T-cell (primary cell): ENCODE measurements at regions not wholly inside any gene's neighbourhood (a gene's known extent, or its start where the extent isn't known, plus 50 kb on each side); places are given as distances from the start of the nearest gene placed in this dataset.

Experiments
- ATAC-seq, 4 experiments: fragments of 200-7000 bp in 3 of 4; fragments of 150-1000 bp in 1 of 4; cut with Tn5 transposase; replicated peaks in 1 of 4; 1 replicate in 3 of 4; 2 replicates in 1 of 4; pipeline ENCODE4 v1.10.0; 2021; ENCODE audit warnings: moderate library complexity in 3 of 4, mild to moderate bottlenecking in 2 of 4, moderate number of reproducible peaks in 1 of 4
- CTCF ChIA-PET, 2 donors: fragments of 300-600 bp; sonication (Branson Sonifier 250); formaldehyde crosslinking; loops; one replicate each; lab custom pipeline; 2022; ENCODE audit warnings: antibody characterized with exemption in 2 of 2; lab: Charles Lee
- POLR2A ChIA-PET, 2 donors: fragments of 300-600 bp; sonication (Branson Sonifier 250); formaldehyde crosslinking; loops; one replicate each; lab custom pipeline; 2022; ENCODE audit warnings: antibody characterized with exemption in 2 of 2; lab: Charles Lee
- DNase-seq, 35 experiments: peaks; one replicate each; pipeline versions ENCODE4 v3.0.0 to v3.0.0-alpha.2; 2013 to 2023
- H3K27ac ChIP-seq: one replicate; pipeline ENCODE4 v1.5.1; 2013; ENCODE audit warnings: low read length
- H3K27me3 ChIP-seq, 2 experiments: replicated peaks in 1 of 2; 1 replicate in 1 of 2; 2 replicates in 1 of 2; pipeline versions ENCODE4 v1.6.1 to v1.7.0; 2013; ENCODE audit warnings: low read length in 1 of 2, mixed read lengths in 1 of 2; ENCODE audit not compliant: control insufficient read depth in 2 of 2, insufficient read depth in 2 of 2; ENCODE audit errors: extremely low read depth in 1 of 2
- H3K36me3 ChIP-seq, 2 donors: 1 replicate in 1 of 2; 2 replicates in 1 of 2; pipeline versions ENCODE4 v1.6.1 to v1.7.0; 2013; ENCODE audit warnings: low read length in 1 of 2; ENCODE audit not compliant: control insufficient read depth in 2 of 2, insufficient read depth in 1 of 2; ENCODE audit errors: extremely low read depth in 1 of 2
- H3K4me1 ChIP-seq, 2 experiments: 1 replicate in 1 of 2; 2 replicates in 1 of 2; pipeline versions ENCODE4 v1.6.1 to v1.7.0; 2013; ENCODE audit warnings: low read length in 2 of 2, mixed read lengths in 1 of 2; ENCODE audit not compliant: insufficient read depth in 2 of 2, control insufficient read depth in 1 of 2; ENCODE audit errors: extremely low read depth in 1 of 2
- H3K4me3 ChIP-seq, 2 donors: 1 replicate in 1 of 2; 2 replicates in 1 of 2; pipeline versions ENCODE4 v1.5.1 to v1.7.0; 2013; ENCODE audit warnings: mild to moderate bottlenecking in 2 of 2, low read length in 1 of 2, moderate library complexity in 1 of 2; ENCODE audit not compliant: control insufficient read depth in 1 of 2; ENCODE audit errors: extremely low read depth in 1 of 2
- H3K9me3 ChIP-seq: 2 replicates; pipeline ENCODE4 v1.7.0; 2013
- H3K27ac Mint-ChIP-seq, 2 donors: one replicate each; pipeline ENCODE4 v1.8.0; 2020 to 2021; ENCODE audit warnings: mild to moderate bottlenecking in 2 of 2, mixed read lengths in 2 of 2
- H3K27me3 Mint-ChIP-seq, 2 donors: one replicate each; pipeline ENCODE4 v1.8.0; 2021 to 2022; ENCODE audit warnings: mixed read lengths in 2 of 2
- H3K36me3 Mint-ChIP-seq: one replicate; pipeline ENCODE4 v1.8.0; 2021; ENCODE audit warnings: mixed read lengths
- H3K4me1 Mint-ChIP-seq, 3 donors: one replicate each; pipeline ENCODE4 v1.8.0; 2020 to 2022; ENCODE audit warnings: mixed read lengths in 3 of 3, mild to moderate bottlenecking in 1 of 3
- H3K4me3 Mint-ChIP-seq, 3 donors: one replicate each; pipeline ENCODE4 v1.8.0; 2020 to 2022; ENCODE audit warnings: mild to moderate bottlenecking in 3 of 3, mixed read lengths in 3 of 3, moderate library complexity in 3 of 3
- H3K9me3 Mint-ChIP-seq, 3 donors: one replicate each; pipeline ENCODE4 v1.8.0; 2020 to 2022; ENCODE audit warnings: mixed read lengths in 3 of 3
- WGBS: methylation state at CpG from one replicate; pipeline ENCODE4 v1.1.5; 2013; ENCODE audit warnings: missing lambda C conversion rate; ENCODE audit not compliant: insufficient coverage; 5-methylcytosine and 5-hydroxymethylcytosine counted together

- no peak for DNase-seq
- no peak overlapping the region for H3K27ac ChIP-seq
- Mint-ChIP-seq H3K4me1 (no peaks in the 10 kb centered on the region), H3K27ac (no peak overlapping the region), H3K36me3 (no peaks in the 10 kb centered on the region), H3K9me3 (peaks cover 0 to 10% (median 8%) of the 10 kb centered on the region in 3 donors), H3K4me3 (no peak overlapping the region), H3K27me3 (peaks cover 2 to 10% of the 10 kb centered on the region in 2 donors)
- ATAC-seq, result no peak
- no peak overlapping the region for H3K4me3 ChIP-seq
- H3K4me1 ChIP-seq, result no peaks in the 10 kb centered on the region
- H3K9me3 ChIP-seq, result no peaks in the 10 kb centered on the region
- CTCF ChIA-PET, result no interaction called here
- H3K27me3 ChIP-seq, result peaks cover 0 to 19% of the 10 kb centered on the region in 2 experiments
- H3K36me3 ChIP-seq, result no peaks in the 10 kb centered on the region
- POLR2A ChIA-PET, result no interaction called here
Measured at GRCh38 chr6:40037271-40037670, 103.0 kb upstream of the MOCS1 start.

- Mint-ChIP-seq H3K36me3 (no peaks in the 10 kb centered on the region), H3K4me1 (no peaks in the 10 kb centered on the region), H3K9me3 (no peaks in the 10 kb centered on the region), H3K27me3 (peaks cover 0 to 5% of the 10 kb centered on the region in 2 donors), H3K4me3 (no peak overlapping the region), H3K27ac (no peak overlapping the region)
- DNase-seq, result no peak
- Histone ChIP-seq H3K4me3 (no peak overlapping the region), H3K36me3 (no peaks in the 10 kb centered on the region), H3K27me3 (peaks cover 0 to 19% of the 10 kb centered on the region in 2 experiments), H3K9me3 (no peaks in the 10 kb centered on the region), H3K4me1 (no peaks in the 10 kb centered on the region), H3K27ac (no peak overlapping the region)
- POLR2A ChIA-PET, result no interaction called here
- ATAC-seq, result no peak
- CTCF ChIA-PET, result no interaction called here
- no CpG with 5 or more reads among the region's 2 CpGs for WGBS
Measured at GRCh38 chr6:40036186-40036585, 101.9 kb upstream of the MOCS1 start.

GRCh38 chr6:40028449-40028848 lies 94.2 kb upstream of the MOCS1 start:
- H3K4me3 Mint-ChIP-seq, result no peak overlapping the region
- Histone ChIP-seq H3K4me1 (no peaks in the 10 kb centered on the region), H3K9me3 (no peaks in the 10 kb centered on the region), H3K4me3 (no peak overlapping the region), H3K36me3 (no peaks in the 10 kb centered on the region), H3K27ac (no peak overlapping the region), H3K27me3 (no peaks in the 10 kb centered on the region)
- H3K9me3 Mint-ChIP-seq, result no peaks in the 10 kb centered on the region
- H3K36me3 Mint-ChIP-seq, result no peaks in the 10 kb centered on the region
- no peak for ATAC-seq
- ChIA-PET CTCF (no interaction called here), POLR2A (no interaction called here)
- WGBS, result no CpG with 5 or more reads among the region's 1 CpG
- H3K27me3 Mint-ChIP-seq, result peaks cover 10 to 25% of the 10 kb centered on the region in 2 donors
- DNase-seq, result no peak
- H3K27ac Mint-ChIP-seq, result no peak overlapping the region
- no peaks in the 10 kb centered on the region for H3K4me1 Mint-ChIP-seq

GRCh38 chr6:40022867-40023266 lies 88.6 kb upstream of the MOCS1 start:
- no peaks in the 10 kb centered on the region for H3K4me1 Mint-ChIP-seq
- ATAC-seq (no peak), DNase-seq (no peak)
- 82% methylated on average over 4 of the region's 6 CpGs for WGBS
- POLR2A ChIA-PET, result no interaction called here
- Histone ChIP-seq H3K4me1 (no peaks in the 10 kb centered on the region), H3K4me3 (no peak overlapping the region), H3K27me3 (peaks cover 0 to 5% of the 10 kb centered on the region in 2 experiments), H3K9me3 (no peaks in the 10 kb centered on the region), H3K36me3 (no peaks in the 10 kb centered on the region), H3K27ac (no peak overlapping the region)
- CTCF ChIA-PET, result no interaction called here
- no peak overlapping the region for H3K27ac Mint-ChIP-seq
- H3K36me3 Mint-ChIP-seq, result no peaks in the 10 kb centered on the region
- peaks cover 10 to 24% (median 20%) of the 10 kb centered on the region in 3 donors for H3K9me3 Mint-ChIP-seq
- H3K4me3 Mint-ChIP-seq, result no peak overlapping the region
- H3K27me3 Mint-ChIP-seq, result peaks cover 19 to 42% of the 10 kb centered on the region in 2 donors

- Histone ChIP-seq H3K9me3 (no peaks in the 10 kb centered on the region), H3K27me3 (peaks cover 0 to 5% of the 10 kb centered on the region in 2 experiments), H3K4me1 (no peaks in the 10 kb centered on the region), H3K36me3 (no peaks in the 10 kb centered on the region), H3K4me3 (no peak overlapping the region), H3K27ac (no peak overlapping the region)
- CTCF ChIA-PET, result no interaction called here
- peaks cover 15 to 35% (median 29%) of the 10 kb centered on the region in 3 donors for H3K9me3 Mint-ChIP-seq
- H3K4me1 Mint-ChIP-seq, result no peaks in the 10 kb centered on the region
- no peak for ATAC-seq
- POLR2A ChIA-PET, result no interaction called here
- H3K27me3 Mint-ChIP-seq, result peaks cover 13 to 44% of the 10 kb centered on the region in 2 donors
- H3K4me3 Mint-ChIP-seq, result no peak overlapping the region
- H3K36me3 Mint-ChIP-seq, result no peaks in the 10 kb centered on the region
- no peak for DNase-seq
- no peak overlapping the region for H3K27ac Mint-ChIP-seq
Measured at GRCh38 chr6:40020166-40020565, 85.9 kb upstream of the MOCS1 start.

- WGBS, result no CpG with 5 or more reads among the region's 1 CpG
Measured at GRCh38 chr6:40015530-40015929, 81.3 kb upstream of the MOCS1 start.

GRCh38 chr6:40011844-40012243 lies 77.6 kb upstream of the MOCS1 start:
- no peaks in the 10 kb centered on the region for H3K27me3 ChIP-seq
- ATAC-seq (no peak), DNase-seq (no peak)
- Mint-ChIP-seq H3K27ac (no peak overlapping the region), H3K36me3 (no peaks in the 10 kb centered on the region), H3K4me3 (no peak overlapping the region), H3K4me1 (no peaks in the 10 kb centered on the region), H3K27me3 (peaks cover 2 to 33% of the 10 kb centered on the region in 2 donors), H3K9me3 (peaks cover 5 to 8% (median 7%) of the 10 kb centered on the region in 3 donors)
- no peak overlapping the region for H3K27ac ChIP-seq
- no peak overlapping the region for H3K4me3 ChIP-seq
- no peaks in the 10 kb centered on the region for H3K36me3 ChIP-seq
- WGBS, result 83% methylated on average over 3 of the region's 4 CpGs
- H3K4me1 ChIP-seq, result no peaks in the 10 kb centered on the region
- CTCF ChIA-PET, result no interaction called here
- POLR2A ChIA-PET, result no interaction called here
- no peaks in the 10 kb centered on the region for H3K9me3 ChIP-seq

More at GRCh38 chr6:40015530-40015929, 81.3 kb upstream of the MOCS1 start:
- Mint-ChIP-seq H3K4me3 (no peak overlapping the region), H3K36me3 (no peaks in the 10 kb centered on the region), H3K4me1 (no peaks in the 10 kb centered on the region), H3K9me3 (peaks cover 15 to 33% (median 29%) of the 10 kb centered on the region in 3 donors), H3K27ac (no peak overlapping the region), H3K27me3 (peaks cover 7 to 31% of the 10 kb centered on the region in 2 donors)
- DNase-seq, result no peak
- CTCF ChIA-PET, result no interaction called here
- POLR2A ChIA-PET, result no interaction called here
- Histone ChIP-seq H3K4me3 (no peak overlapping the region), H3K36me3 (no peaks in the 10 kb centered on the region), H3K9me3 (no peaks in the 10 kb centered on the region), H3K27ac (no peak overlapping the region), H3K27me3 (no peaks in the 10 kb centered on the region), H3K4me1 (no peaks in the 10 kb centered on the region)
- ATAC-seq, result no peak
